ENCODE measurements at regions not wholly inside any gene's neighbourhood (a gene's known extent, or its start where the extent isn't known, plus 50 kb on each side); places are given as distances from the start of the nearest gene placed in this dataset.

DNA sequence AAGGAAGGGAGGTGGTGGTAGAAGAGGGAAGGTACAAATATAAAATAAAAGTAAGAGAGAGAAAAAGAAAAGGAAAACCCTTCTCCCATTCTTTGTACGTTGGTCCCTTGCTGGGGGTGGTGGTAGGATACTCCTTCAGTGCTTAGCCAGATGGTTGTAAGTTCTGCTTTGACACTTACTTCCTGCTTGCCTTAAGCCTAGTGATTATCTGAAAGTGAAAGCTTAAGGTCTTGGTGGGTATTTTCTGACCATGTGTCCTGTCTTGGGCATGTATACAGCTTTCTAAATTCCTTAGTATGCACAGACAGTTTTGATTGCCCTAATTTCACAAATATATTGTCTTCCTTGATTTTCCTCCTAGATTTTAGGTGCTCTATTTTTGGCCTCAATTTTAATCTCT, 314.8 kb downstream of the PCDH17 start:
- TF ChIP-seq EZH2phosphoT487 (IDR thresholded peaks at IDR 0.05; ENCODE audit: unreplicated experiment), result no peak
- TF ChIP-seq CTCF (conservative IDR thresholded peaks at IDR 0.05; ENCODE audit: low read depth in 2 of 2), result no peak
- TF ChIP-seq POLR2AphosphoS5 (IDR thresholded peaks at IDR 0.05; ENCODE audit: low read depth), result no peak
- no peak for TF ChIP-seq ZNF331 (CRISPR knock-in tag; IDR thresholded peaks at IDR 0.05; ENCODE audit: low read depth)
- TF ChIP-seq, protein P1, sequence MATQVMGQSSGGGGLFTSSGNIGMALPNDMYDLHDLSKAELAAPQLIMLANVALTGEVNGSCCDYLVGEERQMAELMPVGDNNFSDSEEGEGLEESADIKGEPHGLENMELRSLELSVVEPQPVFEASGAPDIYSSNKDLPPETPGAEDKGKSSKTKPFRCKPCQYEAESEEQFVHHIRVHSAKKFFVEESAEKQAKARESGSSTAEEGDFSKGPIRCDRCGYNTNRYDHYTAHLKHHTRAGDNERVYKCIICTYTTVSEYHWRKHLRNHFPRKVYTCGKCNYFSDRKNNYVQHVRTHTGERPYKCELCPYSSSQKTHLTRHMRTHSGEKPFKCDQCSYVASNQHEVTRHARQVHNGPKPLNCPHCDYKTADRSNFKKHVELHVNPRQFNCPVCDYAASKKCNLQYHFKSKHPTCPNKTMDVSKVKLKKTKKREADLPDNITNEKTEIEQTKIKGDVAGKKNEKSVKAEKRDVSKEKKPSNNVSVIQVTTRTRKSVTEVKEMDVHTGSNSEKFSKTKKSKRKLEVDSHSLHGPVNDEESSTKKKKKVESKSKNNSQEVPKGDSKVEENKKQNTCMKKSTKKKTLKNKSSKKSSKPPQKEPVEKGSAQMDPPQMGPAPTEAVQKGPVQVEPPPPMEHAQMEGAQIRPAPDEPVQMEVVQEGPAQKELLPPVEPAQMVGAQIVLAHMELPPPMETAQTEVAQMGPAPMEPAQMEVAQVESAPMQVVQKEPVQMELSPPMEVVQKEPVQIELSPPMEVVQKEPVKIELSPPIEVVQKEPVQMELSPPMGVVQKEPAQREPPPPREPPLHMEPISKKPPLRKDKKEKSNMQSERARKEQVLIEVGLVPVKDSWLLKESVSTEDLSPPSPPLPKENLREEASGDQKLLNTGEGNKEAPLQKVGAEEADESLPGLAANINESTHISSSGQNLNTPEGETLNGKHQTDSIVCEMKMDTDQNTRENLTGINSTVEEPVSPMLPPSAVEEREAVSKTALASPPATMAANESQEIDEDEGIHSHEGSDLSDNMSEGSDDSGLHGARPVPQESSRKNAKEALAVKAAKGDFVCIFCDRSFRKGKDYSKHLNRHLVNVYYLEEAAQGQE (IDR thresholded peaks at IDR 0.05; ENCODE audit: unreplicated experiment), result no peak
- no peak for TF ChIP-seq JUNB (IDR thresholded peaks at IDR 0.05; ENCODE audit: unreplicated experiment)
- no peak for TF ChIP-seq EZH2 (IDR thresholded peaks at IDR 0.05; ENCODE audit: low read depth, unreplicated experiment)

All from GM23338 (cell line).